RWPE1 (cell line): ENCODE measurements at regions not wholly inside any gene's neighbourhood (a gene's known extent, or its start where the extent isn't known, plus 50 kb on each side); places are given as distances from the start of the nearest gene placed in this dataset.

Experiments
- CTCF ChIA-PET: fragments of 350-600 bp; sonication (Branson Sonifier 250); formaldehyde crosslinking; extraction: SDS; loops from one replicate; lab custom pipeline; 2021; lab: Yijun Ruan, JAX
- POLR2A ChIA-PET: fragments of 400-600 bp; formaldehyde crosslinking; extraction: SDS; loops from one replicate; lab custom pipeline; 2020; ENCODE audit warnings: antibody characterized with exemption; ENCODE audit not compliant: low non-redundant PET; lab: Yijun Ruan, JAX
- DNase-seq: peaks from one replicate; pipeline ENCODE4 v3.0.0; 2012; ENCODE audit warnings: low spot score
- H3K27ac ChIP-seq: fragments of 450-650 bp; 2 replicates; pipeline ENCODE4 v1.5.1; 2017
- TF ChIP-seq, protein P1 (sequence below): fragments of 450-650 bp; conservative IDR thresholded peaks from 2 replicates; pipeline ENCODE4 v1.5.1; 2017; ENCODE audit warnings: low read depth, mild to moderate bottlenecking

GRCh38 chr16:66143415-66143814 lies 223.1 kb upstream of the CDH5 start:
- no peak for DNase-seq
- ChIA-PET POLR2A (no interaction called here), CTCF (no interaction called here)
- TF ChIP-seq, protein P1, sequence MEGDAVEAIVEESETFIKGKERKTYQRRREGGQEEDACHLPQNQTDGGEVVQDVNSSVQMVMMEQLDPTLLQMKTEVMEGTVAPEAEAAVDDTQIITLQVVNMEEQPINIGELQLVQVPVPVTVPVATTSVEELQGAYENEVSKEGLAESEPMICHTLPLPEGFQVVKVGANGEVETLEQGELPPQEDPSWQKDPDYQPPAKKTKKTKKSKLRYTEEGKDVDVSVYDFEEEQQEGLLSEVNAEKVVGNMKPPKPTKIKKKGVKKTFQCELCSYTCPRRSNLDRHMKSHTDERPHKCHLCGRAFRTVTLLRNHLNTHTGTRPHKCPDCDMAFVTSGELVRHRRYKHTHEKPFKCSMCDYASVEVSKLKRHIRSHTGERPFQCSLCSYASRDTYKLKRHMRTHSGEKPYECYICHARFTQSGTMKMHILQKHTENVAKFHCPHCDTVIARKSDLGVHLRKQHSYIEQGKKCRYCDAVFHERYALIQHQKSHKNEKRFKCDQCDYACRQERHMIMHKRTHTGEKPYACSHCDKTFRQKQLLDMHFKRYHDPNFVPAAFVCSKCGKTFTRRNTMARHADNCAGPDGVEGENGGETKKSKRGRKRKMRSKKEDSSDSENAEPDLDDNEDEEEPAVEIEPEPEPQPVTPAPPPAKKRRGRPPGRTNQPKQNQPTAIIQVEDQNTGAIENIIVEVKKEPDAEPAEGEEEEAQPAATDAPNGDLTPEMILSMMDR, result no peak
- no peak overlapping the region for H3K27ac ChIP-seq

GRCh38 chr16:66141885-66142284 lies 224.6 kb upstream of the CDH5 start:
- ChIA-PET POLR2A (no interaction called here), CTCF (no interaction called here)
- TF ChIP-seq, protein P1, result no peak
- no peak for DNase-seq
- H3K27ac ChIP-seq, result no peak overlapping the region

- CTCF ChIA-PET, result no interaction called here
- POLR2A ChIA-PET, result no interaction called here
- no peak overlapping the region for H3K27ac ChIP-seq
- TF ChIP-seq, protein P1, result no peak
- DNase-seq, result no peak
These were observed 228.6 kb upstream of the CDH5 start for GRCh38 chr16:66137853-66138252.

DNA sequence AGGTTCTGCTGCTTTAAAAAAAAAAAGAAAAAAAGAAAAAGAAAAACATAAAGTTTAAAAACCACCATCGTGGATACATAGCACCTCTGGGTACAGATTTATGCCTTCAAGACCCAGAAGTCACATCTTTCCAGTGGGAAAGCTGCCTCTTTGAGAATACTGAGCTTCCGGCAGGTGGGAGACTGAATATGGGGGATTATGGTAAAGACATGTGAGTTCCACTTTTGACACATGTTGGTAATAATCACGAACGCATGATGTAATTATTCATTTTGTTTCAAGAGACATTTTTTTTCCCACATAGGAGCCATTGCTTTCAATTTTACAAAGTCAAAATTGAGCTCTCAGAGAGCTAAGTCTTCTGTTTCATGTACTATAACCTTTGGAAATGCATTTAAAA lies 229.7 kb upstream of the CDH5 start:
- CTCF ChIA-PET, result no interaction called here
- TF ChIP-seq, protein P1, result no peak
- no peak for DNase-seq
- POLR2A ChIA-PET, result no interaction called here
- H3K27ac ChIP-seq, result no peak overlapping the region

DNA sequence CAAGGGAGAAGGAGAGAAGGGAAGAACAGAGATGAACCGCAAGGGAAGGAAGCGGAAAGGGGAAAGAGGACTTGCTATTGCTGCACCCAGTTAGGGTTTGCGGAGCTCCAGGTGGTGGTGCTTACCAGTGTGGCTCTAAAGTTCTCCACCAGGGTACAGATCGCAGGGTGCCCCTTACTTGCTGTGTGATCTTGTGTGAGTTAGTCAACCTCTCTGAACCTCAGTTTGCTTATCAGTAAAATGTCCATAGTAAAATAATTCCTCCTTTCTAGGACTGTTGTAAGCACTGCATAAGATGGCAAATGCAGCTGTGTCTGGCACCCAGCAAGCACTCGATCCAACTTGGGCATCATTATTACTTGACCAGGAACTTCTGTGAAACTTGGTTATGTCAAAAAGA lies 230.7 kb upstream of the CDH5 start:
- TF ChIP-seq, protein P1, result no peak
- H3K27ac ChIP-seq, result no peak overlapping the region
- ChIA-PET POLR2A (no interaction called here), CTCF (interaction anchor here (0.5 kb wide), 1 partner anchor 63 kb away, joined by 3 read pairs; no protein-coding TSS in a partner anchor)
- no peak for DNase-seq

DNA sequence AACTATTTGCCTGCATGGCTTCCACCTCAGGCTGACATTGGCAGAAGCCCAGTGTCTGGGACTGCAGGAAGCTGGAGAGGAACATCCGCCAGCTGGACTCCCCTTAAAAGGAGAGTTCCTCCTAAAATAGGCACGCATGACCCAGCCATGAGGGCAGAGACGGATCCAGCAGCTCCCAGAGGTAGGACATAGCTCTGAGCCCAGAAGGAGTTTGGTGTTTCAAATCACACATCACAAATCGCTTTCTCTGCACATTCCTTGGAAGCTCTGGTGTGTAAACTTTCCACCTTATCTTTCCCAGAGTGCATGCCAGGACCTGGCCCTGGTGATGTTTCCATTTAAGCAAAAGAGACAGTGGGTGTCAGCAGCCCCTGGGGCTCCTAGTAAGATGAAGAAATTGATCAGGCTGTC lies 231.1 kb upstream of the CDH5 start:
- TF ChIP-seq, protein P1, result no peak
- no peak for DNase-seq
- no peak overlapping the region for H3K27ac ChIP-seq
- ChIA-PET POLR2A (no interaction called here), CTCF (no interaction called here)

DNA sequence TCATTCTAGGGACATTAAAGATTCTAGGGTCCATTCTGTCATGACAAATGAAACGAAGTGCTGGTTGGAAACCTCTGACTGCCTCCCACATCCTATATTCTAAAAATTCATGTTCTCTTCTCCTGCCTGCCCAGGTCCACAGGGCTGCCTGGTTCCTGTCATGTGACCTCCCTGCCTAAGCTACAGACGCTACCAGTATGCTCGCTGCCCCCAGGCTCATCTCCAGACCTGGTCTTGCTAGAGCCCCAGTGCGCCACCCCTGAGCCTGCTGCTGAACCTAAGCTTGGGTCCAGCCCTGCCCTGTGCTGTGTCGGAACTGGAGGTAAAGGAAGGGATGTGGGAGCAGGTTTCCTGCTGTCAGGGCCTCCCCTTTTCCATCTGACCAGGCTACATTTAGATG lies 231.6 kb upstream of the CDH5 start:
- H3K27ac ChIP-seq, result no peak overlapping the region
- POLR2A ChIA-PET, result no interaction called here
- no peak for DNase-seq
- TF ChIP-seq, protein P1, result no peak
- CTCF ChIA-PET, result no interaction called here
